ENCODE measurements at regions not wholly inside any gene's neighbourhood (a gene's known extent, or its start where the extent isn't known, plus 50 kb on each side); places are given as distances from the start of the nearest gene placed in this dataset.

GRCh38 chr21:24988941-24989340, 618.3 kb downstream of the MRPL39 start:
- no peak for DNase-seq

- DNase-seq: no peak
These were observed 631.0 kb downstream of the MRPL39 start for GRCh38 chr21:24976238-24976637.

- DNase-seq: no peak
These were observed 638.2 kb downstream of the MRPL39 start for GRCh38 chr21:24969068-24969467.

GRCh38 chr21:24955275-24955961, 651.9 kb downstream of the MRPL39 start:
- no peak for DNase-seq

GRCh38 chr21:24948186-24948585, 659.1 kb downstream of the MRPL39 start:
- DNase-seq: no peak

- no peak for DNase-seq
These were observed 661.4 kb downstream of the MRPL39 start for GRCh38 chr21:24945910-24946309.

GRCh38 chr21:24941316-24942185, 665.7 kb downstream of the MRPL39 start:
- DNase-seq: no peak

GRCh38 chr21:24939291-24939690, 668.0 kb downstream of the MRPL39 start:
- DNase-seq: no peak

GRCh38 chr21:24938573-24938972, 668.7 kb downstream of the MRPL39 start:
- no peak for DNase-seq

- DNase-seq: no peak
These were observed 671.3 kb downstream of the MRPL39 start for GRCh38 chr21:24935991-24936390.

- DNase-seq: no peak
These were observed 696.7 kb downstream of the MRPL39 start for GRCh38 chr21:24910591-24910990.

GRCh38 chr21:24903994-24904635, 703.2 kb downstream of the MRPL39 start:
- DNase-seq: no peak

- DNase-seq: no peak
These were observed 708.1 kb downstream of the MRPL39 start for GRCh38 chr21:24899138-24899537.

GRCh38 chr21:24897883-24898282, 709.4 kb downstream of the MRPL39 start:
- no peak for DNase-seq

GRCh38 chr21:24896735-24897124, 710.6 kb downstream of the MRPL39 start:
- no peak for DNase-seq

GRCh38 chr21:24895885-24896734, 711.2 kb downstream of the MRPL39 start:
- no peak for DNase-seq

GRCh38 chr21:24894324-24894723, 713.0 kb downstream of the MRPL39 start:
- no peak for DNase-seq

GRCh38 chr21:24890021-24890420, 717.3 kb downstream of the MRPL39 start:
- no peak for DNase-seq

- no peak for DNase-seq
These were observed 725.8 kb downstream of the MRPL39 start for GRCh38 chr21:24881506-24881905.

GRCh38 chr21:24870633-24871032, 736.6 kb downstream of the MRPL39 start:
- no peak for DNase-seq

GRCh38 chr21:24869862-24870261, 737.4 kb downstream of the MRPL39 start:
- no peak for DNase-seq

- DNase-seq: no peak
These were observed 739.2 kb downstream of the MRPL39 start for GRCh38 chr21:24868117-24868516.

- DNase-seq: no peak
These were observed 745.8 kb downstream of the MRPL39 start for GRCh38 chr21:24861471-24861870.

All from CD4-positive, alpha-beta T cell treated with Interferon alpha-2 for 1 hour (primary cell).